ENCODE measurements at regions not wholly inside any gene's neighbourhood (a gene's known extent, or its start where the extent isn't known, plus 50 kb on each side); places are given as distances from the start of the nearest gene placed in this dataset.

GRCh38 chr2:41434991-41435390 lies 612.8 kb upstream of the PKDCC start:
- H3K9me3 Mint-ChIP-seq: peaks cover 0 to 3% (median 2%) of the 10 kb centered on the region in 7 donors
- no peak overlapping the region for H3K27ac ChIP-seq (ENCODE audit: low read depth in 1 of 2, low read length in 2 of 2)
- H3K4me1 ChIP-seq (ENCODE audit: control insufficient read depth in 1 of 2, insufficient read depth in 2 of 2, low read length in 2 of 2): no peaks in the 10 kb centered on the region
- 100% methylated on average over 1 of the region's 3 CpGs for WGBS (ENCODE audit: insufficient coverage)
- H3K27me3 Mint-ChIP-seq (ENCODE audit: low read depth in 3 of 3): peaks cover 0 to 2% (median 0%) of the 10 kb centered on the region in 3 donors
- H3K36me3 Mint-ChIP-seq: no peaks in the 10 kb centered on the region
- intact Hi-C loops (cut with micrococcal nuclease): no loop called here
- H3K79me2 ChIP-seq (ENCODE audit: insufficient read depth, low read length): no peaks in the 10 kb centered on the region
- no peak for TF ChIP-seq CTCF (IDR thresholded peaks at IDR 0.05)
- no peak overlapping the region for H3K4me3 ChIP-seq (replicated peaks in 1 of 3; ENCODE audit: low read depth in 2 of 3, low read length in 3 of 3)
- H3K27ac Mint-ChIP-seq: no peak overlapping the region
- no peaks in the 10 kb centered on the region for H3K27me3 ChIP-seq (ENCODE audit: control insufficient read depth in 2 of 2, insufficient read depth in 2 of 2, low read length in 2 of 2)
- H3K4me2 ChIP-seq (replicated peaks; ENCODE audit: extremely low read depth, low read length, poor library complexity, severe bottlenecking): no peak overlapping the region
- H2AFZ ChIP-seq (ENCODE audit: insufficient read depth, low read depth, low read length, poor library complexity, severe bottlenecking): no peak overlapping the region
- H3K36me3 ChIP-seq (replicated peaks in 1 of 2; ENCODE audit: control insufficient read depth in 1 of 2, insufficient read depth in 2 of 2, low read length in 2 of 2): no peaks in the 10 kb centered on the region
- H3K9ac ChIP-seq (ENCODE audit: insufficient read depth, low read length, poor library complexity, severe bottlenecking): no peak overlapping the region
- H3K4me3 Mint-ChIP-seq: no peak overlapping the region
- H3K4me1 Mint-ChIP-seq: no peaks in the 10 kb centered on the region
- no peak for DNase-seq
- no peaks in the 10 kb centered on the region for H3K9me3 ChIP-seq (replicated peaks in 1 of 2; ENCODE audit: control insufficient read depth in 1 of 2, insufficient read depth in 1 of 2, low read length in 2 of 2)
- H4K20me1 ChIP-seq (ENCODE audit: insufficient read depth, low read length): no peaks in the 10 kb centered on the region

GRCh38 chr2:41441958-41442357 lies 605.9 kb upstream of the PKDCC start:
- H3K36me3 Mint-ChIP-seq: no peaks in the 10 kb centered on the region
- DNase-seq: no peak
- peaks cover 0 to 12% (median 5%) of the 10 kb centered on the region in 7 donors for H3K9me3 Mint-ChIP-seq
- H3K4me1 Mint-ChIP-seq: no peaks in the 10 kb centered on the region
- H3K27me3 Mint-ChIP-seq (ENCODE audit: low read depth in 3 of 3): no peaks in the 10 kb centered on the region
- Histone ChIP-seq H3K27ac (ENCODE audit: low read depth in 1 of 2, low read length in 2 of 2) (no peak overlapping the region), H3K4me2 (replicated peaks; ENCODE audit: extremely low read depth, low read length, poor library complexity, severe bottlenecking) (no peak overlapping the region), H3K4me1 (ENCODE audit: control insufficient read depth in 1 of 2, insufficient read depth in 2 of 2, low read length in 2 of 2) (no peaks in the 10 kb centered on the region), H3K79me2 (ENCODE audit: insufficient read depth, low read length) (no peaks in the 10 kb centered on the region), H3K9me3 (replicated peaks in 1 of 2; ENCODE audit: control insufficient read depth in 1 of 2, insufficient read depth in 1 of 2, low read length in 2 of 2) (peaks cover 0 to 3% of the 10 kb centered on the region in 2 donors), H3K9ac (ENCODE audit: insufficient read depth, low read length, poor library complexity, severe bottlenecking) (no peak overlapping the region), H4K20me1 (ENCODE audit: insufficient read depth, low read length) (no peaks in the 10 kb centered on the region), H2AFZ (ENCODE audit: insufficient read depth, low read depth, low read length, poor library complexity, severe bottlenecking) (no peak overlapping the region), H3K36me3 (replicated peaks in 1 of 2; ENCODE audit: control insufficient read depth in 1 of 2, insufficient read depth in 2 of 2, low read length in 2 of 2) (no peaks in the 10 kb centered on the region), H3K27me3 (ENCODE audit: control insufficient read depth in 2 of 2, insufficient read depth in 2 of 2, low read length in 2 of 2) (no peaks in the 10 kb centered on the region), H3K4me3 (replicated peaks in 1 of 3; ENCODE audit: low read depth in 2 of 3, low read length in 3 of 3) (no peak overlapping the region)
- no peak overlapping the region for H3K4me3 Mint-ChIP-seq
- no peak overlapping the region for H3K27ac Mint-ChIP-seq
- no peak for TF ChIP-seq CTCF (IDR thresholded peaks at IDR 0.05)
- intact Hi-C loops (cut with micrococcal nuclease): no loop called here
